Activated CD8-positive, alpha-beta memory T cell treated with anti-CD3 and anti-CD28 coated beads, Interleukin-2, amount 10 ng/mL, durations not matched to agents 7 days and 5 days (primary cell): ENCODE measurements at regions not wholly inside any gene's neighbourhood (a gene's known extent, or its start where the extent isn't known, plus 50 kb on each side); places are given as distances from the start of the nearest gene placed in this dataset.

Experiments
- ATAC-seq: fragments of 150-1000 bp; cut with Tn5 transposase; one replicate; pipeline ENCODE4 v1.10.0; 2021; ENCODE audit warnings: moderate library complexity
- CTCF ChIA-PET: fragments of 350-600 bp; sonication (Branson Sonifier 250); formaldehyde crosslinking; loops from one replicate; lab custom pipeline; 2021; ENCODE audit warnings: antibody characterized with exemption; lab: Charles Lee
- DNase-seq: peaks from one replicate; pipeline ENCODE4 v3.0.0-alpha.2; 2020
- H3K27ac Mint-ChIP-seq: one replicate; pipeline ENCODE4 v1.8.0; 2021; ENCODE audit warnings: mild to moderate bottlenecking, mixed read lengths
- H3K27me3 Mint-ChIP-seq: one replicate; pipeline ENCODE4 v1.8.0; 2021; ENCODE audit warnings: mixed read lengths
- H3K36me3 Mint-ChIP-seq: one replicate; pipeline ENCODE4 v1.8.0; 2021; ENCODE audit warnings: mild to moderate bottlenecking, mixed read lengths
- H3K4me1 Mint-ChIP-seq: one replicate; pipeline ENCODE4 v1.8.0; 2021; ENCODE audit warnings: mixed read lengths
- H3K4me3 Mint-ChIP-seq: one replicate; pipeline ENCODE4 v1.8.0; 2021; ENCODE audit warnings: mild to moderate bottlenecking, moderate library complexity, mixed read lengths
- H3K9me3 Mint-ChIP-seq: one replicate; pipeline ENCODE4 v1.8.0; 2022; ENCODE audit warnings: low read depth, mixed read lengths

DNA sequence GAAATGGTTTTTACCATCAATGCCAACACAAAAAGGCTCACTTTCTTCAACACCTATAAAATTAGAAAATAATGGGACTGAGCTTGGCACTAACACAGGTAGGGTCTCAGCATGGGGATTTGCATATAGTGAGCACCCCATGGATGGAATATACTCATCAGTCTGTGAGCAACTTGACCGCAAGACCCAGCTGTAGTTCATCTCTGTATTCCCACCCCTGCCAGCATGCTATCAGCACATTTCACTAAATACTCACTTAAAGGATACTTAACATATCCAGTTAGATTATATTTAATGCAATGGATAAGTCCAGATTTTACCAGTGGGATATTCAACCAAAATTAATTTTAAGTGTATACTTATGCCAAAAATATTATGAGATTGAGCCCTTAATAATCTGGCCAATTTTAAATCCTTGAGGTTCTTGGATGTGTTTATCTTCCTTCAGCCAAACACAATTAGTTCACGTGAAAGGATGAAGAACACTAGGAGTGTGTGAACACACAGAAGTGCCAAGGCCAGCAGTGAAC is 66.7 kb downstream of the C16orf95 start:
- H3K4me1 Mint-ChIP-seq = peaks cover 21% of the 10 kb centered on the region
- H3K4me3 Mint-ChIP-seq = no peak overlapping the region
- no peak overlapping the region for H3K27ac Mint-ChIP-seq
- peaks cover 4% of the 10 kb centered on the region for H3K27me3 Mint-ChIP-seq
- H3K9me3 Mint-ChIP-seq = no peaks in the 10 kb centered on the region
- peaks cover 1% of the 10 kb centered on the region for H3K36me3 Mint-ChIP-seq
- CTCF ChIA-PET = interaction anchor here (1.3 to 1.5 kb wide), 2 partner anchors 14 to 21 kb away, joined by 3 to 4 read pairs; no protein-coding TSS in a partner anchor
- DNase-seq = no peak
- no peak for ATAC-seq

DNA sequence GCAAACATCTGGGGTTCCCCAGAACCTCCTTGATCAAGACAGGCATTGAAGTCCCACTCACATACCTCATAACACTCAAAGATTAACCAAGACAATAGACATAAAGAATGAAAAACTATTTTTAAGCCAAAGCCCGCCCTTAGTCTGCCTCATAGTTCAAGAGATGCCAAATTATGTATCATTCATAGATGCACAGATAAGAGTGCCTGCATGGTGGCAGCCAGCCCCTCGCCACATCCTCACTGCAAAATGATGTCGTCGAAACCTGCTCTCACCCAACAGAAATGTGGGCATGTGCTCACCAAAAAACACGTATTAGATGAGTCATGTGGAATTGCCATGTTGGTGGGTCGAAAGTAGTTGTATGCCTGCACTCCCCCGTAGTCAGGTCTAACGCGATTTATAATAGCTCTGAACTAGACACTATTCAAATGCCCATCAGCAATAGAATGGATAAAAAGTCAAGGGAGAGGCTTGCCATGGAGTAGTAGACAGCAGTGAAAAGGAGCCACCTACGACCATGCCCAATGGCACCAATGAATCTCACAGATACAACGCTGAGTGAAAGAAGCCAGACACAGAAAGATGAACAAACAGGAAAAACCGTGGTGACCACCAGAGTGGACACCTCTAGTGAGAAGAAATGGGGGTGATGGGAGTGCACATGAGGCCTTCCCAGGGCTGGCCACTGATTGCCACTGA is 64.8 kb downstream of the C16orf95 start:
- no peaks in the 10 kb centered on the region for H3K27me3 Mint-ChIP-seq
- DNase-seq = no peak
- no peaks in the 10 kb centered on the region for H3K9me3 Mint-ChIP-seq
- H3K27ac Mint-ChIP-seq = no peak overlapping the region
- H3K4me3 Mint-ChIP-seq = no peak overlapping the region
- CTCF ChIA-PET = no interaction called here
- ATAC-seq = peak; percentile 53
- H3K4me1 Mint-ChIP-seq = peaks cover 19% of the 10 kb centered on the region
- H3K36me3 Mint-ChIP-seq = peaks cover 1% of the 10 kb centered on the region
